ENCODE measurements at regions not wholly inside any gene's neighbourhood (a gene's known extent, or its start where the extent isn't known, plus 50 kb on each side); places are given as distances from the start of the nearest gene placed in this dataset.

- H3K9me3 ChIP-seq, result no peaks in the 10 kb centered on the region
- H3K4me3 ChIP-seq, result no peak overlapping the region
- no peaks in the 10 kb centered on the region for H3K36me3 ChIP-seq
- H3K4me1 ChIP-seq, result no peaks in the 10 kb centered on the region
- H3K27ac ChIP-seq, result no peak overlapping the region
- WGBS, 2 donors (ENCODE audit: low coverage in 1 of 2), result 40 to 50% methylated on average over 1 of the region's 1 CpG
- TF ChIP-seq POLR2AphosphoS5 (IDR thresholded peaks at IDR 0.05) (no peak), EP300 (IDR thresholded peaks at IDR 0.05) (no peak), POLR2A (IDR thresholded peaks at IDR 0.05) (no peak), CTCF (IDR thresholded peaks at IDR 0.05) (no peak)
- ATAC-seq, result no peak
- no peaks in the 10 kb centered on the region for H3K27me3 ChIP-seq
These were observed 78.2 kb upstream of the SLC1A4 start for GRCh38 chr2:64910972-64911433.

- WGBS, 2 donors (ENCODE audit: low coverage in 1 of 2), result 72 to 73% methylated on average over 3 to 4 of the region's 5 CpGs
- Histone ChIP-seq H3K4me1 (peaks cover 0 to 7% (median 0%) of the 10 kb centered on the region in 3 donors), H3K27ac (no peak overlapping the region), H3K36me3 (no peaks in the 10 kb centered on the region), H3K4me3 (no peak overlapping the region), H3K9me3 (no peaks in the 10 kb centered on the region), H3K27me3 (no peaks in the 10 kb centered on the region)
- TF ChIP-seq POLR2A (IDR thresholded peaks at IDR 0.05) (no peak), CTCF (IDR thresholded peaks at IDR 0.05) (no peak), EP300 (IDR thresholded peaks at IDR 0.05) (no peak), POLR2AphosphoS5 (IDR thresholded peaks at IDR 0.05) (no peak)
- no peak for ATAC-seq
These were observed 75.8 kb upstream of the SLC1A4 start for GRCh38 chr2:64913357-64913869.

- ATAC-seq, result no peak
- H3K4me1 ChIP-seq, result peaks cover 0 to 7% (median 0%) of the 10 kb centered on the region in 3 donors
- H3K27me3 ChIP-seq, result no peaks in the 10 kb centered on the region
- no peaks in the 10 kb centered on the region for H3K36me3 ChIP-seq
- TF ChIP-seq EP300 (IDR thresholded peaks at IDR 0.05) (no peak), CTCF (IDR thresholded peaks at IDR 0.05) (no peak), POLR2A (IDR thresholded peaks at IDR 0.05) (no peak), POLR2AphosphoS5 (IDR thresholded peaks at IDR 0.05) (no peak)
- no peak overlapping the region for H3K4me3 ChIP-seq
- 76 to 85% methylated on average over 7 to 9 of the region's 9 CpGs for WGBS, 2 donors (ENCODE audit: low coverage in 1 of 2)
- no peak overlapping the region for H3K27ac ChIP-seq
- no peaks in the 10 kb centered on the region for H3K9me3 ChIP-seq
These were observed 75.0 kb upstream of the SLC1A4 start for GRCh38 chr2:64914247-64914646.

GRCh38 chr2:64914735-64915509, 74.3 kb upstream of the SLC1A4 start:
- peak; percentile 49 for ATAC-seq
- Histone ChIP-seq H3K4me1 (peaks cover 0 to 7% (median 0%) of the 10 kb centered on the region in 3 donors), H3K9me3 (no peaks in the 10 kb centered on the region), H3K4me3 (no peak overlapping the region), H3K27me3 (no peaks in the 10 kb centered on the region), H3K36me3 (no peaks in the 10 kb centered on the region), H3K27ac (no peak overlapping the region)
- WGBS, 2 donors (ENCODE audit: low coverage in 1 of 2), result 58 to 65% methylated on average over 6 to 7 of the region's 7 CpGs
- TF ChIP-seq POLR2A (IDR thresholded peaks at IDR 0.05), result no peak
- TF ChIP-seq CTCF (IDR thresholded peaks at IDR 0.05), result no peak
- TF ChIP-seq POLR2AphosphoS5 (IDR thresholded peaks at IDR 0.05), result no peak
- no peak for TF ChIP-seq EP300 (IDR thresholded peaks at IDR 0.05)

- H3K9me3 ChIP-seq, result no peaks in the 10 kb centered on the region
- WGBS, 2 donors (ENCODE audit: low coverage in 1 of 2), result 20 to 45% methylated on average over 3 of the region's 3 CpGs
- TF ChIP-seq CTCF (IDR thresholded peaks at IDR 0.05), result no peak
- TF ChIP-seq EP300 (IDR thresholded peaks at IDR 0.05), result no peak
- TF ChIP-seq POLR2A (IDR thresholded peaks at IDR 0.05), result no peak
- no peak for TF ChIP-seq POLR2AphosphoS5 (IDR thresholded peaks at IDR 0.05)
- no peaks in the 10 kb centered on the region for H3K36me3 ChIP-seq
- H3K27ac ChIP-seq, result no peak overlapping the region
- no peak overlapping the region for H3K4me3 ChIP-seq
- no peaks in the 10 kb centered on the region for H3K27me3 ChIP-seq
- ATAC-seq, result no peak
- peaks cover 0 to 7% (median 0%) of the 10 kb centered on the region in 3 donors for H3K4me1 ChIP-seq
These were observed 73.7 kb upstream of the SLC1A4 start for GRCh38 chr2:64915510-64915900.
